Left renal pelvis (tissue), 4 donors: ENCODE measurements at regions not wholly inside any gene's neighbourhood (a gene's known extent, or its start where the extent isn't known, plus 50 kb on each side); places are given as distances from the start of the nearest gene placed in this dataset.

Source experiments
- DNase-seq, 4 donors: peaks; one replicate each; pipeline ENCODE4 v3.0.0-alpha.2; 2013; ENCODE audit warnings: low read depth in 4 of 4, low spot score in 3 of 4

DNA sequence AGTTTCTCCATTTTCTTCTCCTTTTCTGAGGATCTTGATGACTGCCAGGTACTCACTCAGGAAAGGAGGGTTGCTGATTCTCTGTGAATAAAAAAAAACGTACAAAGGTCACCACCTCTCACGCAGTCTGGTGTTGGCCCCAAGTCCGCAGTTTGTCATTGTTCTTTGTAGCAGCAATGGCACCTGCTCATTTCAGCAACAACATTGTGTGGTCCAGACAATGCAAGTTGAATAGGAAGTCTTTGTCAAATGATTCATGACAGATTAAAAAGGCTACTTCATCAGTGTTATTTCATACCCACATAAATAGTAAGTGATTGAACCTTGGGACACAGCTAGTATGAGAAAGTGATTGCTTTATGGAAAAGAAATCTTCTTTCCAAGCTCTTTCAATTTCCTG lies 653.5 kb upstream of the MGMT start:
- DNase-seq = no peak

- no peak for DNase-seq
Measured at GRCh38 chr10:128814024-128814423, 653.0 kb upstream of the MGMT start.

- DNase-seq = no peak
Measured at GRCh38 chr10:128814782-128815181, 652.3 kb upstream of the MGMT start.

DNA sequence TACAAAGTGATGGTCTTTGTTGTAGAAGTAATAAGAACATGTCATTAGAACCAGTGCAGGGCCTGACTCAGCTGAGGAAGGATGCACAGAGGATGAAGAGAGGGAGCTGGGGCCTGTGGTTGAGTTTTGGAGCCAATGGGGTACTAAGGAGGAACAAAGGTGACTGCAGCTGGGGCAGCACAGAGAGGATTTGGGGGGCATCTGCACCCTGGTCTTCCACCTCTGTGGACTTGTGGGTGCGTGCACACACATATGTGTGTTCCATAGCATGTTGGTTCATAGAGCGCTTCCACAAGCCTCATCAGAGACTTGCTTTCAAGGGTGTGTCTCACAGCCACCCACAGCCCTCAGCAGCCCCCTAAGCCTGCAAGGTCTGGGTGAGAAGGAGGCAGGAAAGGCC lies 650.3 kb upstream of the MGMT start:
- DNase-seq = no peak

DNA sequence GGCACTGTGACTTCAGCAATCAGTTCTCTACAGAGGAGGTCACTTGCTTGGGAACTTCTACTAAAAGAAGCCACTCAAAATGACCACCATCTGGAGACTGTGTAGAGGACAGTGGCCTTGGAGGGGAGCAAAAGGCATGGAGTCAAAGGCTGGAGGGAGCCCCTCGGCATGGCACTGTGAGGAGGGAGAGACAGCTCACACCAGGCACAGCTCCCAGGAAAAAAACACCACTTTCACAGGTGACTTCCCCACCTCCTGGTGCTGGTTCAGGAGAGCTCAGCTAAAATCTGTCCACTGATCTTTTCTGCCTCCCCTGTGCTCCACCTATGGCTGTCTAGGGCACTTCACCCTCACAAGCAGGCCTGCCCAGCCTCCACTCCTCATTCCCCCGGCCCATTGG lies 649.4 kb upstream of the MGMT start:
- no peak for DNase-seq

DNA sequence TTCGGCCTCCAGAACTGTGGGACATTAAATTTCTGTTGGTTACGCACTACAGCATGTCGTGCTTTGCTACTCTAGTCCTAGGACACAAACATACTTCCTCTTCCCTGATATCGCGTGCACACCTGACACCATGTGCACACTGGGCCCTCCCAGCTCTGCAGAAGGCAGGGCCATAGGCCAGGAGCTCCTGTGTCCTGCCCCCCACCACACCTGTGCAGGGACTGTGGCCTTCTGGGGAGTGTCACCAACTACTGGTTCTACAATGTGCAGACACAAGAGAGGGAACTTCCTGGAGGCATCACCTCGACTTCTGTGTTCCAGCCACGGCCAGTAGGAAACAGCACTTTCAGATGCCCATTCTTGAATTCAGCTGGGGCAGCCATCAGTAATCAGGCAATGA lies 646.4 kb upstream of the MGMT start:
- no peak for DNase-seq

GRCh38 chr10:128823201-128823600 lies 643.8 kb upstream of the MGMT start:
- DNase-seq = no peak

DNA sequence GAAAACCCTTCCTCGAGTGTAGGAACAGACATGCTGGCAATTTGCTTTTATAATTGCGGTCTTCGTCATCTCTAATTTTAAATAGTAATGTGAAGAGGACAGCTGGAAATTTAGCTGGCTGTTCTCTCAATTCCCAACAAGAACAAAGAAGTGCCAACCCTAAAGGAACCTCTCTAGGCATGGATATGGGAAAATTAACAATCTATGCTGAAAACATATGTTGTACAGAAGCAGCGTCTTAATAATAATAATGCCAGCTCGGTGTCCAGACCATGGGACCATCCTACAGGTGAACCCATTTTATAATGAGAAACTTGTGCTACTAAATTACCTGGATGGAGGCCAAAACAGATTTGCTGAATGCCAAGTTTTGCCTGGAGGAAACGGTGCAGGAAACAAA lies 641.4 kb upstream of the MGMT start:
- no peak for DNase-seq

DNA sequence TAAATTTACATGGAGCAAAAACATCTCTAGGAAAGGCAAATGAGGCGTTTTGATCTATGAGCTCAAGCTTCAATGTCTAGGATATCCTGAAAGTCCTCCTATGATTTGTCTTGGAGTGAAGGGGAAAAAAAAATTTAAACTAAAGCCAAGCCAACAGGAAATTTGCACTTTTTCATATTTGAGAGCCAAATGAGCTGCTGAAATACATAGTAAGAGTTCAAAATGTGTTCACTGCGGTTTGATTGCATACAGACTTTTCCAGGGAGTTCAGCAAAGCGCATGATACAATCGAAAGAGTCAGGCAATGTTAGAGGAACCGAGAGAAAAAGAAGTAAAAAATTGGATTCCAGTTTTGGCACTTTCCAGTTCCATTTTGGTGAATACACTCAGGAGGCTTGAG lies 633.4 kb upstream of the MGMT start:
- no peak for DNase-seq

- DNase-seq = no peak
Measured at GRCh38 chr10:128835361-128835760, 631.7 kb upstream of the MGMT start.

GRCh38 chr10:128837478-128837877 lies 629.6 kb upstream of the MGMT start:
- DNase-seq = no peak

GRCh38 chr10:128839134-128839533 lies 627.9 kb upstream of the MGMT start:
- no peak for DNase-seq

DNA sequence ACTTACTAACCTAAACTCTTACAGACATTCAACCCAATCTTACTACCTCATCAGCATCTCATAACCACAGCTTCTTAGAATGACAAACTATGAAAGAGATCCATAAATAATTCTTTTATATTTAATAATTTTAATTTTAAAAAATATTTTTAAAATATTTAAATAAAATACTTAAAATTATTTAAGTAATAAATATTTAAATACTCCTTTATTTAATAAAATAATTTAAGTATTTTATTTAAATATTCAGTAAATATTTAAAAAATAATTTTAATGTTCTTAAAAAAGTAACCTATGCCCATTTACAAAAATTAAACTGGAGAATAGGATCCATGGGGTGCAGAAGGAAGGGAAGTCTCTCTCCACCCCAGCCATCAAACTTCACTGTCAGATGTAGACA lies 627.3 kb upstream of the MGMT start:
- DNase-seq = no peak

DNA sequence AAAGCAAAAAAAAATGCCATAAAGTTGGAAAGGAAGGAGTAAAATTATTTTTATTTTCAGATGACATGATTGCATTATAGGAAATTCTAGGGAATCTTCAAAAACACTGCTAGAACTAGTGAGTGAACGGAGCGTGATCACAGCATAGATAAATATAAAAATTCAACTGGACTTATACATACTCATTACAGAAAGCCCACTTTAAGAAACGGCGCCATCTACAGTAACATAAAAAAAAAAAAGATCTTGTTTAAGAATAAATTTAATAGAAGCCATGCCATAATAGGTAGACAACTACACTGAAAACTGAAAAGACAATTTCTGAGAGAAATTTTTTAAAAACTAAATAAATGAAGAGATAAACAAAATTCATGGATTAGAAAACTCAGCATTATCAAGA lies 623.1 kb upstream of the MGMT start:
- no peak for DNase-seq

DNA sequence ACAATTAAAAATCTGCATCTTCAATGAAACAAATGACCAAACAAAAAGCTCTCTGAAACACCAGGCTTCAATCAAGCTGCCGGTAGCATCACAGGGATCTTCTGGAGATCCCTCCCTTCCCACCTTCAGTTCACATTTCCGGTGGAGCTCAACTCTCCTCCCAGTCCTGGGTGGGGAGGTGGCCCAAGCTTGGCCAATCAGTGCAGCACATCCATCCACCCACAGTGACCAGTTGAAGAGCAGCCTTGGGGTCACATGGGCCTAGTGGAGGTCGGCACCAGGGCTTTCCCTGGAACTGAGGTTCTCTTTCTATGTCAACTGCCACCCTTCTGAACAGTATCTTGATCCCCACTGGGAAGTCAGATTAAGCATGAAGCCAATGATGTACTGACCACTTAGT lies 620.1 kb upstream of the MGMT start:
- no peak for DNase-seq

- no peak for DNase-seq
Measured at GRCh38 chr10:128848810-128849209, 618.2 kb upstream of the MGMT start.

- DNase-seq = no peak
Measured at GRCh38 chr10:128850647-128851046, 616.4 kb upstream of the MGMT start.

GRCh38 chr10:128851281-128851680 lies 615.8 kb upstream of the MGMT start:
- DNase-seq = no peak

GRCh38 chr10:128851726-128852125 lies 615.3 kb upstream of the MGMT start:
- DNase-seq = no peak

GRCh38 chr10:128852449-128852848 lies 614.6 kb upstream of the MGMT start:
- DNase-seq = no peak

- DNase-seq = no peak
Measured at GRCh38 chr10:128852902-128853301, 614.1 kb upstream of the MGMT start.

DNA sequence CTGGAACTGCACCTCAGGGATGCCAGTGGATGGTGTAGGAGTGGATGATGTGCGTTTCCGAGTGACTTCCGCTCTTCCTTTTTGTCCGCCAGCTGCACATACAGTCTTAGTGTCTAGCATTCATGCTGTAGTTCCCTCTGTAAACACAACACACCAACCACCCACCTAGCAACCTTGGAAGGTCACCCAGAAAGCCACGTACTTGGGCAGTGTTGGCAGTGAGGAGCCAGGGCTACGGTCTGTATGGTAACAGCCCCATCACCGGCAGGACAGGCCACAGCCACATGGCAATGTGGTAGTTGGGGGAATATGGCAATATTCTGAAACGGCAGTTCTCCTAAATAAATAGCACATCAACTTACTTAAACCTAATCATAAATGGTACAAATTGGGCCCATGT lies 613.5 kb upstream of the MGMT start:
- no peak for DNase-seq

GRCh38 chr10:128854204-128854603 lies 612.8 kb upstream of the MGMT start:
- no peak for DNase-seq

DNA sequence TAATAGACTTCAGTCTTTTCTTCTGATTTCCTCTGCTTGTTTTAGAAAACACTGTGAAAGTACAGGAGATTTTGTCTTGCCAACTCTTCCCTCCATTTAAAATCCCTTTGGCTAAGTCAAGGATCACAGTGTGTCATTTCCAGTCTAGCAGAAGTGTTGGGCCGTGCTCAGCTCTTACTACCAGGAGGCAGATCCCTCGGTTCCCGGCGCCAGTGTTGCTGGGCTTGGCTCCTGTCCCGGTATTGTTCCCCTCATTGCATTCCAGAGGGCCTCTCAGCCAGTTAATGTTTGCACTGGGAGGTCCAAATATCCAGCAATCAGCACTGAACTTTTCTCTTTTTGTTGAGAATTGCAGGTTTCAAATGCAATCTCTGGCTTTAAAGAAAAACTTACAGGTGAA lies 612.1 kb upstream of the MGMT start:
- DNase-seq = peak; percentile 64 to 81 (median 71)
